Keratinocyte (primary cell): ENCODE measurements at regions not wholly inside any gene's neighbourhood (a gene's known extent, or its start where the extent isn't known, plus 50 kb on each side); places are given as distances from the start of the nearest gene placed in this dataset.

Experiments used
- DNase-seq: peaks from one replicate; pipeline ENCODE4 v3.0.0-alpha.2; 2011; ENCODE audit warnings: low read depth, missing footprints, low spot score
- FAIRE-seq: peaks from 2 replicates; lab custom pipeline; 2011; peaks lifted over from hg19 to GRCh38; lab: Jason Lieb, UNC
- H2AFZ ChIP-seq: 2 replicates; pipeline ENCODE4 v1.6.0; 2012; ENCODE audit warnings: low read length, control low read depth, inconsistent platforms; ENCODE audit not compliant: control insufficient read depth
- H3K27ac ChIP-seq: 2 replicates; pipeline ENCODE4 v1.5.1; 2011; ENCODE audit warnings: low read length; ENCODE audit not compliant: control insufficient read depth, insufficient read depth
- H3K27me3 ChIP-seq: 3 replicates; pipeline ENCODE4 v1.6.0; 2011; ENCODE audit warnings: low read length; ENCODE audit not compliant: control insufficient read depth, insufficient read depth; ENCODE audit errors: extremely low read depth
- H3K36me3 ChIP-seq, 2 experiments: 2 replicates in 1 of 2; 3 replicates in 1 of 2; pipeline ENCODE4 v1.5.1; 2011; ENCODE audit warnings: low read length in 2 of 2, mild to moderate bottlenecking in 1 of 2; ENCODE audit not compliant: control insufficient read depth in 2 of 2, insufficient read depth in 2 of 2; ENCODE audit errors: extremely low read depth in 1 of 2
- H3K4me1 ChIP-seq: 3 replicates; pipeline ENCODE4 v1.5.1; 2011; ENCODE audit warnings: low read length; ENCODE audit not compliant: control insufficient read depth, insufficient read depth; ENCODE audit errors: extremely low read depth
- H3K4me2 ChIP-seq: 3 replicates; pipeline ENCODE4 v1.6.0; 2011; ENCODE audit warnings: low read depth, low read length; ENCODE audit not compliant: control insufficient read depth, insufficient read depth; ENCODE audit errors: extremely low read depth
- H3K4me3 ChIP-seq, 3 experiments: fragments of 200-600 bp in 1 of 3; sonication (generic) in 1 of 3; 2 replicates in 2 of 3; 3 replicates in 1 of 3; pipeline ENCODE4 v1.5.1; 2011 to 2016; ENCODE audit warnings: low read length in 3 of 3, mild to moderate bottlenecking in 3 of 3, control low read depth in 2 of 3, inconsistent platforms in 1 of 3, low read depth in 1 of 3, mixed read lengths in 1 of 3, mixed run types in 1 of 3, moderate library complexity in 1 of 3; ENCODE audit not compliant: control insufficient read depth in 2 of 3, insufficient read depth in 2 of 3; ENCODE audit errors: extremely low read depth in 1 of 3
- H3K79me2 ChIP-seq: 2 replicates; pipeline ENCODE4 v1.6.0; 2012; ENCODE audit warnings: low read length; ENCODE audit not compliant: control insufficient read depth, insufficient read depth
- H3K9ac ChIP-seq: 3 replicates; pipeline ENCODE4 v1.6.0; 2011; ENCODE audit warnings: low read length; ENCODE audit not compliant: control insufficient read depth, insufficient read depth; ENCODE audit errors: extremely low read depth
- H3K9me1 ChIP-seq: 3 replicates; pipeline ENCODE4 v1.6.0; 2011; ENCODE audit warnings: low read length; ENCODE audit not compliant: control insufficient read depth, insufficient read depth; ENCODE audit errors: extremely low read depth
- H3K9me3 ChIP-seq: 2 replicates; pipeline ENCODE4 v1.5.1; 2012; ENCODE audit warnings: low read depth, low read length; ENCODE audit not compliant: control insufficient read depth
- H4K20me1 ChIP-seq: 3 replicates; pipeline ENCODE4 v1.6.0; 2011; ENCODE audit warnings: low read length; ENCODE audit not compliant: control insufficient read depth, insufficient read depth; ENCODE audit errors: extremely low read depth
- CTCF ChIP-seq, 3 experiments: IDR thresholded peaks in 1 of 3; conservative IDR thresholded peaks in 1 of 3; optimal IDR thresholded peaks in 1 of 3; 2 replicates in 2 of 3; 3 replicates in 1 of 3; pipeline versions ENCODE3 to v1.5.1; 2011; ENCODE audit warnings: low read length in 3 of 3, mild to moderate bottlenecking in 3 of 3, moderate library complexity in 2 of 3, control low read depth in 1 of 3, inconsistent platforms in 1 of 3; ENCODE audit not compliant: insufficient read depth in 2 of 3; ENCODE audit errors: extremely low read depth in 1 of 3
- EZH2 ChIP-seq: IDR thresholded peaks from one replicate; pipeline ENCODE4 v1.6.1; 2012; ENCODE audit warnings: inconsistent platforms, mild to moderate bottlenecking, low read length, moderate library complexity
- dilution Hi-C: fragments of 300-500 bp; cut with MboI; formaldehyde crosslinking; loops from one replicate; pipeline ENCODE4 v1.7.0; 2020; ENCODE audit warnings: low sequenced_read_pairs; ENCODE audit not compliant: extremely low pct_ligation_motif_present

DNA sequence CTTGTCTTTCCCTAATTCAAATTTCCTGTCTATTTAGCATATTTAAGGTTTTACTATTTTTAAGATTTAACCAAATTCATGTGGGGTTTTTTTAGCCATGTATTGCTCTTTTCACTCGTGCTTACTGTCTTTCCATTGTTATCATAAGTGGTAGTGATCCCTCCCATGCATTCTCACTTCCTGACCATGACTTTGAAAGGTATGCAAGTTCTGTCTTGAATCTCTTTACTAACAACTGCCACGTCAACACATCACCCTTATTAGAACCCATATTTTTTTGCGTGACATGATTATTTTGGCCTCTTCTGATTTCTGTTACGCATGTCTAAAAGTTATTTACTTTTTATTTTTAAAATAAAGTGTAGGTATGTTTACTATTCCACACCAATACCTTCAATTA, 94.7 kb upstream of the CDH6 start:
- Histone ChIP-seq H3K79me2 (no peaks in the 10 kb centered on the region), H3K4me2 (peak overlapping the region; percentile 9), H3K27ac (no peak overlapping the region), H3K36me3 (no peaks in the 10 kb centered on the region), H3K9me3 (no peaks in the 10 kb centered on the region), H3K27me3 (no peaks in the 10 kb centered on the region), H4K20me1 (no peaks in the 10 kb centered on the region), H3K4me1 (peaks cover 5% of the 10 kb centered on the region), H3K9me1 (no peaks in the 10 kb centered on the region), H3K4me3 (no peak overlapping the region), H2AFZ (no peak overlapping the region), H3K9ac (no peak overlapping the region)
- dilution Hi-C loops, result no loop called here
- FAIRE-seq (peak; percentile 61), DNase-seq (peak; percentile 21)
- TF ChIP-seq EZH2, result no peak
- TF ChIP-seq CTCF (optimal IDR thresholded peaks at IDR 0.05 in 1 of 3, IDR thresholded peaks at IDR 0.05 in 1 of 3, conservative IDR thresholded peaks at IDR 0.05 in 1 of 3; ENCODE audit: extremely low read depth in 1 of 3, insufficient read depth in 2 of 3, low read length in 3 of 3), result no peak

- no peak for FAIRE-seq
- H3K27ac ChIP-seq, result no peak overlapping the region
- no peak for TF ChIP-seq EZH2
- no peak overlapping the region for H3K4me2 ChIP-seq
- H3K4me3 ChIP-seq, result no peak overlapping the region
- H3K36me3 ChIP-seq, result no peaks in the 10 kb centered on the region
- no peaks in the 10 kb centered on the region for H4K20me1 ChIP-seq
- no peak overlapping the region for H2AFZ ChIP-seq
- H3K27me3 ChIP-seq, result no peaks in the 10 kb centered on the region
- no peaks in the 10 kb centered on the region for H3K9me1 ChIP-seq
- DNase-seq, result no peak
- dilution Hi-C loops, result no loop called here
- H3K79me2 ChIP-seq, result no peaks in the 10 kb centered on the region
- no peaks in the 10 kb centered on the region for H3K9me3 ChIP-seq
- H3K4me1 ChIP-seq, result peaks cover 5% of the 10 kb centered on the region
- no peak overlapping the region for H3K9ac ChIP-seq
These were observed 95.6 kb upstream of the CDH6 start for GRCh38 chr5:31097851-31098250.

GRCh38 chr5:31096238-31096865, 97.1 kb upstream of the CDH6 start:
- Histone ChIP-seq H3K9ac (no peak overlapping the region), H2AFZ (peak overlapping the region; percentile 47), H3K9me1 (no peaks in the 10 kb centered on the region), H4K20me1 (no peaks in the 10 kb centered on the region), H3K27me3 (no peaks in the 10 kb centered on the region), H3K4me3 (no peak overlapping the region), H3K4me1 (peaks cover 5% of the 10 kb centered on the region), H3K9me3 (no peaks in the 10 kb centered on the region), H3K27ac (no peak overlapping the region), H3K4me2 (no peak overlapping the region), H3K36me3 (no peaks in the 10 kb centered on the region), H3K79me2 (no peaks in the 10 kb centered on the region)
- dilution Hi-C loops, result no loop called here
- FAIRE-seq, result peak; percentile 65
- DNase-seq, result no peak
- TF ChIP-seq EZH2, result no peak
- TF ChIP-seq CTCF (optimal IDR thresholded peaks at IDR 0.05 in 1 of 3, IDR thresholded peaks at IDR 0.05 in 1 of 3, conservative IDR thresholded peaks at IDR 0.05 in 1 of 3; ENCODE audit: extremely low read depth in 1 of 3, insufficient read depth in 2 of 3, low read length in 3 of 3), result no peak
